Mesenchymal stem cell (in vitro differentiated cells and primary cell): ENCODE measurements at regions not wholly inside any gene's neighbourhood (a gene's known extent, or its start where the extent isn't known, plus 50 kb on each side); places are given as distances from the start of the nearest gene placed in this dataset.

Experiments used
- DNase-seq: peaks from one replicate; pipeline ENCODE4 v3.0.0-alpha.2; 2013
- H2AFZ ChIP-seq: one replicate; pipeline ENCODE4 v1.6.1; 2013; ENCODE audit warnings: low read depth, mild to moderate bottlenecking, control low read depth, inconsistent platforms, low read length, moderate library complexity
- H2AK5ac ChIP-seq: 2 replicates; pipeline ENCODE4 v1.6.1; 2013; ENCODE audit warnings: low read length, moderate library complexity, mild to moderate bottlenecking, inconsistent platforms; ENCODE audit not compliant: severe bottlenecking
- H2BK120ac ChIP-seq: one replicate; pipeline ENCODE4 v1.6.1; 2013; ENCODE audit warnings: low read depth, mild to moderate bottlenecking, inconsistent platforms, low read length, moderate library complexity
- H2BK12ac ChIP-seq, 2 experiments: one replicate each; pipeline ENCODE4 v1.6.1; 2013; ENCODE audit warnings: inconsistent platforms in 2 of 2, low read length in 2 of 2, mild to moderate bottlenecking in 2 of 2, moderate library complexity in 2 of 2, control low read depth in 1 of 2
- H2BK15ac ChIP-seq: one replicate; pipeline ENCODE4 v1.6.1; 2013; ENCODE audit warnings: mild to moderate bottlenecking, low read depth, inconsistent platforms; ENCODE audit not compliant: poor library complexity, severe bottlenecking
- H2BK5ac ChIP-seq: 2 replicates; pipeline ENCODE4 v1.6.1; 2013; ENCODE audit warnings: low read depth, mild to moderate bottlenecking, low read length, control low read depth, inconsistent platforms; ENCODE audit not compliant: poor library complexity, severe bottlenecking
- H3K14ac ChIP-seq, 2 experiments: one replicate each; pipeline ENCODE4 v1.6.1; 2013; ENCODE audit warnings: inconsistent platforms in 2 of 2, low read length in 2 of 2, control low read depth in 1 of 2, mild to moderate bottlenecking in 1 of 2, moderate library complexity in 1 of 2
- H3K18ac ChIP-seq, 2 experiments: one replicate each; pipeline ENCODE4 v1.6.1; 2013; ENCODE audit warnings: inconsistent platforms in 2 of 2, low read length in 2 of 2, control low read depth in 1 of 2, low read depth in 1 of 2, mild to moderate bottlenecking in 1 of 2
- H3K23ac ChIP-seq, 2 experiments: one replicate each; pipeline ENCODE4 v1.6.1; 2013; ENCODE audit warnings: inconsistent platforms in 2 of 2, low read length in 2 of 2, mild to moderate bottlenecking in 2 of 2, moderate library complexity in 2 of 2, control low read depth in 1 of 2
- H3K27ac ChIP-seq: 2 replicates; pipeline ENCODE4 v1.5.1; 2013; ENCODE audit warnings: mild to moderate bottlenecking, moderate library complexity, low read length, control low read depth, inconsistent platforms; ENCODE audit not compliant: poor library complexity, severe bottlenecking
- H3K27me3 ChIP-seq, 2 experiments: 2 replicates each; pipeline versions ENCODE4 v1.6.1 to v1.7.0; 2013; ENCODE audit warnings: low read length in 2 of 2, mild to moderate bottlenecking in 2 of 2, moderate library complexity in 2 of 2, control low read depth in 1 of 2, inconsistent platforms in 1 of 2; ENCODE audit not compliant: control insufficient read depth in 1 of 2, insufficient read depth in 1 of 2
- H3K36me3 ChIP-seq, 2 experiments: 2 replicates each; pipeline versions ENCODE4 v1.6.1 to v1.7.0; 2013; ENCODE audit warnings: low read length in 2 of 2, control low read depth in 1 of 2, inconsistent platforms in 1 of 2, low read depth in 1 of 2, mild to moderate bottlenecking in 1 of 2; ENCODE audit not compliant: insufficient read depth in 2 of 2, control insufficient read depth in 1 of 2
- H3K4ac ChIP-seq, 2 experiments: one replicate each; pipeline ENCODE4 v1.6.1; 2013; ENCODE audit warnings: inconsistent platforms in 2 of 2, low read length in 2 of 2, mild to moderate bottlenecking in 2 of 2, moderate library complexity in 2 of 2, control low read depth in 1 of 2, low read depth in 1 of 2
- H3K4me1 ChIP-seq: 2 replicates; pipeline ENCODE4 v1.6.1; 2013; ENCODE audit warnings: low read depth, low read length, control low read depth; ENCODE audit not compliant: control insufficient read depth, insufficient read depth
- H3K4me2 ChIP-seq: 2 replicates; pipeline ENCODE4 v1.6.1; 2013; ENCODE audit warnings: low read length, mild to moderate bottlenecking, inconsistent platforms; ENCODE audit not compliant: poor library complexity, severe bottlenecking
- H3K4me3 ChIP-seq, 2 experiments: 2 replicates each; pipeline versions ENCODE4 v1.5.1 to v1.7.0; 2013; ENCODE audit warnings: low read length in 2 of 2, mild to moderate bottlenecking in 2 of 2, control low read depth in 1 of 2, low read depth in 1 of 2; ENCODE audit not compliant: insufficient read depth in 1 of 2
- H3K79me1 ChIP-seq: replicated peaks from 2 replicates; pipeline ENCODE4 v1.6.1; 2013; ENCODE audit warnings: mild to moderate bottlenecking, control low read depth, low read length, inconsistent platforms; ENCODE audit not compliant: poor library complexity, severe bottlenecking
- H3K9ac ChIP-seq: 2 replicates; pipeline ENCODE4 v1.7.0; 2013; ENCODE audit warnings: mild to moderate bottlenecking, low read length, moderate library complexity
- H3K9me3 ChIP-seq: 2 replicates; pipeline ENCODE4 v1.7.0; 2013; ENCODE audit warnings: mild to moderate bottlenecking, low read length; ENCODE audit not compliant: control insufficient read depth
- H4K8ac ChIP-seq: one replicate; pipeline ENCODE4 v1.6.1; 2013; ENCODE audit warnings: inconsistent platforms, mild to moderate bottlenecking, low read length, moderate library complexity
- H4K91ac ChIP-seq: one replicate; pipeline ENCODE4 v1.6.1; 2013; ENCODE audit warnings: mild to moderate bottlenecking, low read length, inconsistent platforms
- WGBS: methylation state at CpG from one replicate; pipeline ENCODE4 v1.1.7; 2013; ENCODE audit warnings: mixed read lengths; 5-methylcytosine and 5-hydroxymethylcytosine counted together

GRCh38 chr5:105462377-105462776, 1899.8 kb upstream of the NUDT12 start:
- Histone ChIP-seq H3K4ac (no peak overlapping the region), H3K9ac (no peak overlapping the region), H2BK12ac (no peak overlapping the region), H3K27me3 (no peaks in the 10 kb centered on the region), H3K4me2 (no peak overlapping the region), H4K91ac (no peak overlapping the region), H3K4me3 (no peak overlapping the region), H3K4me1 (no peaks in the 10 kb centered on the region), H3K14ac (no peak overlapping the region), H3K79me1 (no peaks in the 10 kb centered on the region), H3K23ac (no peak overlapping the region), H3K18ac (no peak overlapping the region), H2AK5ac (no peak overlapping the region), H2BK120ac (no peak overlapping the region), H4K8ac (no peak overlapping the region), H3K27ac (no peak overlapping the region), H2BK15ac (no peak overlapping the region), H2BK5ac (no peak overlapping the region), H3K9me3 (peaks cover 15% of the 10 kb centered on the region), H2AFZ (no peak overlapping the region), H3K36me3 (no peaks in the 10 kb centered on the region)
- no peak for DNase-seq
- 94% methylated on average over 3 of the region's 3 CpGs for WGBS

- H2BK15ac ChIP-seq = no peak overlapping the region
- no peak overlapping the region for H2BK120ac ChIP-seq
- no peak overlapping the region for H3K4ac ChIP-seq
- no peak overlapping the region for H4K8ac ChIP-seq
- no peak overlapping the region for H3K18ac ChIP-seq
- H3K4me1 ChIP-seq = no peaks in the 10 kb centered on the region
- H3K4me2 ChIP-seq = no peak overlapping the region
- H2BK5ac ChIP-seq = no peak overlapping the region
- H3K27me3 ChIP-seq = no peaks in the 10 kb centered on the region
- H3K23ac ChIP-seq = no peak overlapping the region
- no peak overlapping the region for H3K27ac ChIP-seq
- H3K14ac ChIP-seq = no peak overlapping the region
- no peak overlapping the region for H2AFZ ChIP-seq
- no peak overlapping the region for H4K91ac ChIP-seq
- no peak for DNase-seq
- no peaks in the 10 kb centered on the region for H3K79me1 ChIP-seq
- H2AK5ac ChIP-seq = no peak overlapping the region
- WGBS = 93% methylated on average over 4 of the region's 4 CpGs
- no peak overlapping the region for H2BK12ac ChIP-seq
- no peaks in the 10 kb centered on the region for H3K36me3 ChIP-seq
- no peak overlapping the region for H3K4me3 ChIP-seq
- no peak overlapping the region for H3K9ac ChIP-seq
- H3K9me3 ChIP-seq = peaks cover 15% of the 10 kb centered on the region
Measured at GRCh38 chr5:105460721-105461120, 1898.1 kb upstream of the NUDT12 start.

GRCh38 chr5:105453216-105453807, 1890.7 kb upstream of the NUDT12 start:
- Histone ChIP-seq H3K4me1 (no peaks in the 10 kb centered on the region), H3K9me3 (peaks cover 3% of the 10 kb centered on the region), H2BK12ac (no peak overlapping the region), H3K4me2 (no peak overlapping the region), H2AFZ (no peak overlapping the region), H3K27ac (no peak overlapping the region), H4K8ac (no peak overlapping the region), H3K79me1 (no peaks in the 10 kb centered on the region), H2BK15ac (no peak overlapping the region), H2BK5ac (no peak overlapping the region), H3K9ac (no peak overlapping the region), H3K14ac (no peak overlapping the region), H3K36me3 (no peaks in the 10 kb centered on the region), H3K4ac (no peak overlapping the region), H3K27me3 (no peaks in the 10 kb centered on the region), H3K4me3 (no peak overlapping the region), H4K91ac (no peak overlapping the region), H2AK5ac (no peak overlapping the region), H3K18ac (no peak overlapping the region), H3K23ac (no peak overlapping the region), H2BK120ac (no peak overlapping the region)
- DNase-seq = no peak
- 66% methylated on average over 2 of the region's 3 CpGs for WGBS

GRCh38 chr5:105448271-105448670, 1885.7 kb upstream of the NUDT12 start:
- Histone ChIP-seq H3K14ac (no peak overlapping the region), H2BK15ac (no peak overlapping the region), H3K9ac (no peak overlapping the region), H4K91ac (no peak overlapping the region), H2AFZ (no peak overlapping the region), H4K8ac (no peak overlapping the region), H3K23ac (no peak overlapping the region), H3K79me1 (no peaks in the 10 kb centered on the region), H3K4me2 (no peak overlapping the region), H2BK5ac (no peak overlapping the region), H3K4me3 (no peak overlapping the region), H2BK120ac (no peak overlapping the region), H2AK5ac (no peak overlapping the region), H3K4ac (no peak overlapping the region), H2BK12ac (no peak overlapping the region), H3K27ac (no peak overlapping the region), H3K9me3 (peaks cover 3% of the 10 kb centered on the region), H3K36me3 (no peaks in the 10 kb centered on the region), H3K18ac (no peak overlapping the region), H3K27me3 (no peaks in the 10 kb centered on the region), H3K4me1 (no peaks in the 10 kb centered on the region)
- no peak for DNase-seq
- WGBS = 79% methylated on average over 2 of the region's 3 CpGs
